OCI-LY7 (cell line): ENCODE measurements at regions not wholly inside any gene's neighbourhood (a gene's known extent, or its start where the extent isn't known, plus 50 kb on each side); places are given as distances from the start of the nearest gene placed in this dataset.

Experiments
- BruUV-seq: library from RNA; stranded (reverse); fragments of 400-500 nt; replicated peaks from 2 replicates; lab custom pipeline; 2021; lab: Mats Ljungman, UMichigan
- CTCF ChIA-PET: fragments of 300-600 bp; sonication (Branson Sonifier 250); formaldehyde crosslinking; loops from one replicate; lab custom pipeline; 2022; ENCODE audit warnings: antibody characterized with exemption; ENCODE audit not compliant: unreplicated experiment; lab: Charles Lee
- POLR2A ChIA-PET: fragments of 300-600 bp; sonication (Branson Sonifier 250); formaldehyde crosslinking; loops from one replicate; lab custom pipeline; 2022; ENCODE audit warnings: antibody characterized with exemption; lab: Charles Lee
- DNase-seq: peaks from one replicate; pipeline ENCODE4 v3.0.0-alpha.2; 2015; ENCODE audit warnings: low spot score
- H2AFZ ChIP-seq: fragments of 200-600 bp; sonication (generic), shearing (Covaris generic); 2 replicates; pipeline ENCODE4 v1.6.1; 2014; ENCODE audit warnings: mild to moderate bottlenecking, antibody characterized with exemption, low read length, moderate library complexity
- H3K27ac ChIP-seq: fragments of 200-600 bp; sonication (generic); 2 replicates; pipeline ENCODE4 v1.5.1; 2014; ENCODE audit warnings: mixed run types, low read depth, mild to moderate bottlenecking, moderate library complexity, low read length, inconsistent platforms; ENCODE audit not compliant: poor library complexity, severe bottlenecking
- H3K36me3 ChIP-seq: fragments of 200-600 bp; sonication (generic); 2 replicates; pipeline ENCODE4 v1.6.1; 2014; ENCODE audit warnings: mild to moderate bottlenecking, antibody characterized with exemption, low read length, moderate library complexity, mixed read lengths; ENCODE audit not compliant: insufficient read depth
- H3K4me1 ChIP-seq: fragments of 200-600 bp; sonication (generic); 2 replicates; pipeline ENCODE4 v1.5.1; 2014; ENCODE audit warnings: mild to moderate bottlenecking, low read length; ENCODE audit not compliant: insufficient read depth, poor library complexity, severe bottlenecking
- H3K4me2 ChIP-seq: fragments of 200-600 bp; sonication (generic); 2 replicates; pipeline ENCODE4 v1.6.1; 2014; ENCODE audit warnings: mild to moderate bottlenecking, low read length
- H3K4me3 ChIP-seq: fragments of 200-600 bp; sonication (generic); 2 replicates; pipeline ENCODE4 v1.5.1; 2014; ENCODE audit warnings: mild to moderate bottlenecking, low read depth, low read length; ENCODE audit not compliant: poor library complexity, severe bottlenecking
- H3K79me2 ChIP-seq: fragments of 200-600 bp; sonication (generic); 2 replicates; pipeline ENCODE4 v1.6.1; 2016; ENCODE audit warnings: low read depth, mild to moderate bottlenecking, low read length, moderate library complexity, mixed read lengths; ENCODE audit not compliant: insufficient read depth
- H3K9me2 ChIP-seq: fragments of 200-600 bp; sonication (generic); 2 replicates; pipeline ENCODE4 v1.6.1; 2016; ENCODE audit warnings: mild to moderate bottlenecking, low read length, mixed read lengths; ENCODE audit not compliant: insufficient read depth
- H3K9me3 ChIP-seq: fragments of 200-600 bp; sonication (generic); 2 replicates; pipeline ENCODE4 v1.6.1; 2014; ENCODE audit warnings: mild to moderate bottlenecking, mixed run types, low read length, mixed read lengths
- H4K20me1 ChIP-seq: fragments of 200-600 bp; sonication (generic); 2 replicates; pipeline ENCODE4 v1.6.1; 2014; ENCODE audit warnings: mild to moderate bottlenecking, antibody characterized with exemption, low read length, moderate library complexity, mixed read lengths; ENCODE audit not compliant: insufficient read depth
- EZH2phosphoT487 ChIP-seq: fragments of 200-600 bp; sonication (generic); IDR thresholded peaks from 2 replicates; pipeline ENCODE4 v1.6.1; 2018; ENCODE audit warnings: low read depth, borderline replicate concordance, mild to moderate bottlenecking, mixed run types, antibody characterized with exemption, low read length, moderate library complexity, mixed read lengths
- intact Hi-C: fragments of 100-400 bp; cut with micrococcal nuclease; formaldehyde crosslinking; loops from one replicate; pipeline ENCODE4 v1.10.0; 2022; ENCODE audit not compliant: unreplicated experiment
- TF ChIP-seq, protein P1 (sequence below): fragments of 200-600 bp; sonication (generic); conservative IDR thresholded peaks from 2 replicates; pipeline ENCODE4 v1.5.1; 2014; ENCODE audit warnings: mild to moderate bottlenecking, antibody characterized with exemption, low read length, moderate library complexity, mixed read lengths

DNA sequence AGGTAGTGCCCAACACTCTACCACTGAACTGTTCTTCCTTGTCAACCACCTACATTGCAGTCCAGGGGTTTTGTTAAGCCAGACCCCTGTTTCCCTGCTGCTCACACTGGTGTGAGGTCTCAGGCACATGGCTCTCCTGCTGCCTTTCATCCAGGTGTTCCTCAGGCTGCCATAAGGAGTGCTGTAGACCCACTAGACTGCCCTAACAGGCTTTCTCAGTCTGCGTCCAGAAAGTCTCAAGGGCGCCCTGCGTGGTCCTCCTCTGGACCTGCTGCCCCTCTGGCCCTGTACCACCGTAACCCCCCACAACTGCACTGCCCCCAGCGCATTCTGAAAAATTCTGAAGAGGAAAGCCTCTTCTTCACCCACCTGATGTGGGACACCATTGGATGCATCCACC lies 225.7 kb upstream of the ANKRD30A start:
- H3K4me1 ChIP-seq, result no peaks in the 10 kb centered on the region
- H3K4me3 ChIP-seq, result no peak overlapping the region
- ChIA-PET POLR2A (no interaction called here), CTCF (interaction anchor here (0.6 kb wide), 1 partner anchor 692 kb away, joined by 3 read pairs; no protein-coding TSS in a partner anchor)
- no peaks in the 10 kb centered on the region for H3K9me2 ChIP-seq
- intact Hi-C loops, result no loop called here
- H3K4me2 ChIP-seq, result no peak overlapping the region
- H3K27ac ChIP-seq, result no peak overlapping the region
- H3K36me3 ChIP-seq, result no peaks in the 10 kb centered on the region
- no peaks in the 10 kb centered on the region for H4K20me1 ChIP-seq
- no peaks in the 10 kb centered on the region for H3K9me3 ChIP-seq
- H3K79me2 ChIP-seq, result no peaks in the 10 kb centered on the region
- no TSS peak for BruUV-seq
- no peak overlapping the region for H2AFZ ChIP-seq
- DNase-seq, result no peak
- TF ChIP-seq, protein P1, sequence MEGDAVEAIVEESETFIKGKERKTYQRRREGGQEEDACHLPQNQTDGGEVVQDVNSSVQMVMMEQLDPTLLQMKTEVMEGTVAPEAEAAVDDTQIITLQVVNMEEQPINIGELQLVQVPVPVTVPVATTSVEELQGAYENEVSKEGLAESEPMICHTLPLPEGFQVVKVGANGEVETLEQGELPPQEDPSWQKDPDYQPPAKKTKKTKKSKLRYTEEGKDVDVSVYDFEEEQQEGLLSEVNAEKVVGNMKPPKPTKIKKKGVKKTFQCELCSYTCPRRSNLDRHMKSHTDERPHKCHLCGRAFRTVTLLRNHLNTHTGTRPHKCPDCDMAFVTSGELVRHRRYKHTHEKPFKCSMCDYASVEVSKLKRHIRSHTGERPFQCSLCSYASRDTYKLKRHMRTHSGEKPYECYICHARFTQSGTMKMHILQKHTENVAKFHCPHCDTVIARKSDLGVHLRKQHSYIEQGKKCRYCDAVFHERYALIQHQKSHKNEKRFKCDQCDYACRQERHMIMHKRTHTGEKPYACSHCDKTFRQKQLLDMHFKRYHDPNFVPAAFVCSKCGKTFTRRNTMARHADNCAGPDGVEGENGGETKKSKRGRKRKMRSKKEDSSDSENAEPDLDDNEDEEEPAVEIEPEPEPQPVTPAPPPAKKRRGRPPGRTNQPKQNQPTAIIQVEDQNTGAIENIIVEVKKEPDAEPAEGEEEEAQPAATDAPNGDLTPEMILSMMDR, result no peak
- TF ChIP-seq EZH2phosphoT487, result no peak

DNA sequence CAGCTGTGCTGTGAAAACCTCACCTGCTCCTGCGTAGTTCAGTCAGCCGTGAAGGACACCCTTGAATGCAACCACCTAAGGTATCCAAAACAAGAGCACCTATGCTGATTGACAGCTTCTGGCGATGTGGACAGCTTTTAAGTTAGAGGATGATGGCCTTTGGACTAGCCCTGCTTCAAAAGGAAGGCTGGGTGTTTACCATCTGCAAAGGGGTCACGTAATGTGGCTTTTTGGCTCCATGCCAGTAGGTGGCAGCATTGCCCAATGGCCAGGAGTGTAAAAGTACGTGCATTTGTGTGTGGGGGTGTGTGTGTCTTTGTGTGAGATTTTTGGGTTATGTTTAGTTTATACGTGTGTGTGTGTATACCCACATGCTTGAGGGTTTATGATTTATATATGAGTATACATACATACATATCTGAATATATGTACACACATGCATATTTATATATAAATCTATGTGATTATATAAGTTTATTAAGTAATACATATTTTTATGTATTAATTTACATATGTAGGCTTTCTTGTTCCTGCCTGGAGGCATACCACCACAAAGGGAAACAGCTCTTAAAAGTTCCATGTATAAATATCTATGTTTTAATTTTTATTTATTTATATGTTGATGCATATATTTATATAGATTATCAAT lies 236.3 kb upstream of the ANKRD30A start:
- Histone ChIP-seq H2AFZ (0 out of 2 replicates have a peak overlapping the region, but pooled peaks have one; percentile 44), H3K4me3 (no peak overlapping the region), H3K9me2 (no peaks in the 10 kb centered on the region), H4K20me1 (no peaks in the 10 kb centered on the region), H3K4me2 (no peak overlapping the region), H3K9me3 (no peaks in the 10 kb centered on the region), H3K36me3 (no peaks in the 10 kb centered on the region), H3K27ac (no peak overlapping the region), H3K4me1 (peaks cover 4% of the 10 kb centered on the region), H3K79me2 (no peaks in the 10 kb centered on the region)
- intact Hi-C loops, result loop anchor here (10.0 kb wide), 3 partner anchors 604 to 1654 kb away; no protein-coding TSS in a partner anchor
- DNase-seq, result peak; percentile 74
- TF ChIP-seq, protein P1, result peak; percentile 91
- TF ChIP-seq EZH2phosphoT487, result no peak
- CTCF ChIA-PET, result no interaction called here
- no TSS peak for BruUV-seq
- POLR2A ChIA-PET, result interaction anchor here (0.5 to 1.0 kb wide), 3 partner anchors 19 to 1364 kb away, joined by 3 to 4 read pairs (median 4); no protein-coding TSS in a partner anchor

DNA sequence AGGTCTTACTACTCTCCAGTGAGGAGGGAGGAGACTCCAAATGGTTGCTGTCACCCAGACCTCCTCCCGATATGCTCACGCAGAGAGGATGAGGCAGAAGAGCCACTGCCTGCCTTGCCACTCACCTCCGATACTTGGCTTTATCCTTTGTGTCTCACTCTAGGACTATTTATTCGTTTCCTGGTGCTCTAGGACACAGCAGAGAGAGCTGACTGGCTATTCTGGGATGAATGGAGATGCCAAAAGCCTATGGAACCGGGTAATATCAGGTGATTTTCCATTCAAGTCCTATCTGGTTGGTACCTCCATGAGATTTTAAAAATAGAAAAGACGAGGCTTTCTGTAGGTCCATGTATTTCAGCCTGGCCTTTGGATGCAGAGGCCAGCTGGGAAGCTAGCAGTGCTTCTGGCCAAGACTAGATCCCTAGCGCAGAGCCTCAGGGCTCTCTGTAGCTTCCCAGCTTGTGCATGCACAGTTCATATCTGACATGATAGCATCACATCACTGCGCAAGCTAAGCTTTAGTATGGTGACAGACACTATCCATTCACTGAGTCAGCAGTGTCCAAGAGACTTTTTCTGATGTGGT lies 239.0 kb upstream of the ANKRD30A start:
- H3K9me2 ChIP-seq, result no peaks in the 10 kb centered on the region
- CTCF ChIA-PET, result no interaction called here
- no TSS peak for BruUV-seq

More for the DNA sequence above, 239.0 kb upstream of the ANKRD30A start:
- H3K4me2 ChIP-seq, result no peak overlapping the region
- no peak overlapping the region for H3K27ac ChIP-seq
- intact Hi-C loops, result loop anchor here (10.0 kb wide), 3 partner anchors 602 to 1652 kb away; no protein-coding TSS in a partner anchor
- POLR2A ChIA-PET, result interaction anchor here (3.1 kb wide), 1 partner anchor 11 kb away, joined by 11 read pairs; no protein-coding TSS in a partner anchor
- H3K4me3 ChIP-seq, result no peak overlapping the region
- H3K36me3 ChIP-seq, result no peaks in the 10 kb centered on the region
- no peaks in the 10 kb centered on the region for H4K20me1 ChIP-seq
- H3K4me1 ChIP-seq, result peaks cover 4% of the 10 kb centered on the region
- H2AFZ ChIP-seq, result no peak overlapping the region
- TF ChIP-seq, protein P1, result no peak
- no peak for TF ChIP-seq EZH2phosphoT487
- no peaks in the 10 kb centered on the region for H3K9me3 ChIP-seq
- no peak for DNase-seq
- no peaks in the 10 kb centered on the region for H3K79me2 ChIP-seq
